B cell (primary cell): ENCODE measurements at regions not wholly inside any gene's neighbourhood (a gene's known extent, or its start where the extent isn't known, plus 50 kb on each side); places are given as distances from the start of the nearest gene placed in this dataset.

Experiments
- ATAC-seq: fragments of 200-7000 bp; cut with Tn5 transposase; one replicate; pipeline ENCODE4 v1.10.0; 2021; ENCODE audit warnings: low read depth, mild to moderate bottlenecking, moderate number of reproducible peaks, moderate library complexity
- CTCF ChIA-PET: fragments of 350-600 bp; sonication (Branson Sonifier 250); formaldehyde crosslinking; loops from one replicate; lab custom pipeline; 2021; ENCODE audit warnings: antibody characterized with exemption, inconsistent platforms; lab: Charles Lee
- POLR2A ChIA-PET: fragments of 350-600 bp; sonication (Branson Sonifier 250); formaldehyde crosslinking; loops from one replicate; lab custom pipeline; 2021; ENCODE audit warnings: antibody characterized with exemption; lab: Charles Lee
- DNase-seq: peaks from one replicate; pipeline ENCODE4 v3.0.0; 2013
- H2AFZ ChIP-seq: 2 replicates; pipeline ENCODE4 v1.6.1; 2012; ENCODE audit warnings: mild to moderate bottlenecking, low read depth, low read length; ENCODE audit not compliant: insufficient read depth, poor library complexity, severe bottlenecking
- H3K27ac ChIP-seq, 2 donors: 1 replicate in 1 of 2; 2 replicates in 1 of 2; pipeline ENCODE4 v1.5.1; 2012 to 2013; ENCODE audit warnings: low read length in 2 of 2, mild to moderate bottlenecking in 2 of 2, moderate library complexity in 1 of 2
- H3K27me3 ChIP-seq, 4 experiments: fragments of 200-600 bp in 1 of 4; sonication (generic) in 1 of 4; replicated peaks in 1 of 4; 1 replicate in 2 of 4; 2 replicates in 2 of 4; pipeline versions ENCODE4 v1.6.1 to v1.7.0; 2013 to 2016; ENCODE audit warnings: low read length in 3 of 4, mild to moderate bottlenecking in 2 of 4, mixed read lengths in 1 of 4, moderate library complexity in 1 of 4; ENCODE audit not compliant: insufficient read depth in 4 of 4, control insufficient read depth in 3 of 4; ENCODE audit errors: control extremely low read depth in 1 of 4
- H3K36me3 ChIP-seq, 2 experiments: replicated peaks in 1 of 2; 1 replicate in 1 of 2; 2 replicates in 1 of 2; pipeline versions ENCODE4 v1.6.1 to v1.7.1; 2013; ENCODE audit warnings: low read length in 1 of 2; ENCODE audit not compliant: insufficient read depth in 2 of 2, control insufficient read depth in 1 of 2; ENCODE audit errors: control extremely low read depth in 1 of 2, extremely low read depth in 1 of 2
- H3K4me1 ChIP-seq, 2 donors: fragments of 200-600 bp in 1 of 2; sonication (generic) in 1 of 2; 1 replicate in 1 of 2; 2 replicates in 1 of 2; pipeline versions ENCODE4 v1.5.1 to v1.6.1; 2013 to 2017; ENCODE audit warnings: low read length in 2 of 2; ENCODE audit not compliant: control insufficient read depth in 2 of 2, insufficient read depth in 2 of 2
- H3K4me2 ChIP-seq: replicated peaks from 2 replicates; pipeline ENCODE3; 2012; ENCODE audit warnings: mild to moderate bottlenecking, low read depth, low read length; ENCODE audit not compliant: poor library complexity, severe bottlenecking
- H3K4me3 ChIP-seq, 5 experiments: fragments of 200-600 bp in 1 of 5; sonication (generic) in 1 of 5; 1 replicate in 3 of 5; 2 replicates in 2 of 5; pipeline versions ENCODE4 v1.5.1 to v1.7.0; 2011 to 2016; ENCODE audit warnings: low read length in 4 of 5, mild to moderate bottlenecking in 4 of 5, low read depth in 2 of 5, control low read depth in 1 of 5, moderate library complexity in 1 of 5; ENCODE audit not compliant: insufficient read depth in 1 of 5; ENCODE audit errors: control extremely low read depth in 1 of 5, extremely low read depth in 1 of 5
- H3K79me2 ChIP-seq: fragments of 200-600 bp; sonication (generic); one replicate; pipeline ENCODE4 v1.6.0; 2016; ENCODE audit warnings: low read length; ENCODE audit not compliant: control insufficient read depth, insufficient read depth
- H3K9ac ChIP-seq: fragments of 200-600 bp; sonication (generic); 2 replicates; pipeline ENCODE4 v1.6.1; 2017; ENCODE audit warnings: mild to moderate bottlenecking, low read length, moderate library complexity
- H3K9me3 ChIP-seq, 3 donors: one replicate each; pipeline versions ENCODE4 v1.6.1 to v1.7.1; 2013; ENCODE audit warnings: low read length in 2 of 3; ENCODE audit not compliant: control insufficient read depth in 2 of 3, insufficient read depth in 1 of 3; ENCODE audit errors: control extremely low read depth in 1 of 3
- H4K20me1 ChIP-seq: 2 replicates; pipeline ENCODE4 v1.6.0; 2012; ENCODE audit warnings: mild to moderate bottlenecking, low read length; ENCODE audit not compliant: insufficient read depth, control insufficient read depth, poor library complexity, severe bottlenecking
- H3K27ac Mint-ChIP-seq: one replicate; pipeline ENCODE4 v1.8.0; 2021; ENCODE audit warnings: mixed read lengths
- H3K27me3 Mint-ChIP-seq: one replicate; pipeline ENCODE4 v1.8.0; 2021; ENCODE audit warnings: mixed read lengths
- H3K4me1 Mint-ChIP-seq: one replicate; pipeline ENCODE4 v1.8.0; 2021; ENCODE audit warnings: mixed read lengths
- H3K4me3 Mint-ChIP-seq: one replicate; pipeline ENCODE4 v1.8.0; 2021; ENCODE audit warnings: mixed read lengths
- H3K9me3 Mint-ChIP-seq: one replicate; pipeline ENCODE4 v1.8.0; 2022; ENCODE audit warnings: mixed read lengths; ENCODE audit not compliant: insufficient read depth
- CTCF ChIP-seq: fragments of 200-600 bp; IDR thresholded peaks from one replicate; pipeline ENCODE4 v1.8.0; 2022; ENCODE audit warnings: antibody characterized with exemption, mild to moderate bottlenecking
- EZH2 ChIP-seq: IDR thresholded peaks from 2 replicates; pipeline ENCODE4 v1.6.1; 2012; ENCODE audit warnings: borderline replicate concordance, low read depth, mild to moderate bottlenecking, moderate library complexity, low read length; ENCODE audit not compliant: insufficient read depth, poor library complexity, severe bottlenecking
- WGBS: methylation state at CpG from one replicate; pipeline ENCODE4 v1.1.5; 2013; ENCODE audit warnings: missing lambda C conversion rate; ENCODE audit not compliant: insufficient coverage; 5-methylcytosine and 5-hydroxymethylcytosine counted together
- intact Hi-C: fragments of 100-400 bp; cut with micrococcal nuclease; formaldehyde crosslinking; loops from one replicate; pipeline ENCODE4 v1.10.0; 2022

- intact Hi-C loops = no loop called here
- Histone ChIP-seq H3K79me2 (no peaks in the 10 kb centered on the region), H3K4me2 (no peak overlapping the region), H3K9ac (no peak overlapping the region), H3K4me3 (no peak overlapping the region), H3K27ac (no peak overlapping the region), H2AFZ (no peak overlapping the region), H3K36me3 (no peaks in the 10 kb centered on the region), H3K27me3 (peaks cover 0 to 7% (median 4%) of the 10 kb centered on the region in 4 experiments), H4K20me1 (no peaks in the 10 kb centered on the region), H3K9me3 (peaks cover 0 to 2% (median 0%) of the 10 kb centered on the region in 3 donors), H3K4me1 (no peaks in the 10 kb centered on the region)
- Mint-ChIP-seq H3K27me3 (peaks cover 18% of the 10 kb centered on the region), H3K27ac (no peak overlapping the region), H3K4me1 (no peaks in the 10 kb centered on the region), H3K4me3 (no peak overlapping the region), H3K9me3 (no peaks in the 10 kb centered on the region)
- no peak for TF ChIP-seq EZH2
- no peak for TF ChIP-seq CTCF
- no peak for DNase-seq
- POLR2A ChIA-PET = no interaction called here
- no peak for ATAC-seq
- no CpG with 5 or more reads among the region's 2 CpGs for WGBS
- CTCF ChIA-PET = no interaction called here
Observed at GRCh38 chr4:145316897-145317574, 136.6 kb upstream of the OTUD4 start.

- intact Hi-C loops = no loop called here
- H3K9me3 Mint-ChIP-seq = no peaks in the 10 kb centered on the region
- DNase-seq = no peak
- CTCF ChIA-PET = no interaction called here
- H3K9ac ChIP-seq = no peak overlapping the region
- no peaks in the 10 kb centered on the region for H3K4me1 Mint-ChIP-seq
- no peaks in the 10 kb centered on the region for H3K79me2 ChIP-seq
- no peak overlapping the region for H3K27ac Mint-ChIP-seq
- H2AFZ ChIP-seq = no peak overlapping the region
- no peak overlapping the region for H3K4me3 ChIP-seq
- H3K9me3 ChIP-seq = peaks cover 0 to 2% (median 0%) of the 10 kb centered on the region in 3 donors
- H3K27me3 Mint-ChIP-seq = peaks cover 23% of the 10 kb centered on the region
- peaks cover 0 to 7% (median 4%) of the 10 kb centered on the region in 4 experiments for H3K27me3 ChIP-seq
- ATAC-seq = no peak
- TF ChIP-seq EZH2 (no peak), CTCF (no peak)
- no peak overlapping the region for H3K27ac ChIP-seq
- no peaks in the 10 kb centered on the region for H4K20me1 ChIP-seq
- no peak overlapping the region for H3K4me2 ChIP-seq
- no peak overlapping the region for H3K4me3 Mint-ChIP-seq
- POLR2A ChIA-PET = no interaction called here
- no peaks in the 10 kb centered on the region for H3K4me1 ChIP-seq
- no peaks in the 10 kb centered on the region for H3K36me3 ChIP-seq
Observed at GRCh38 chr4:145315811-145316225, 135.4 kb upstream of the OTUD4 start.
